BJ (cell line): ENCODE measurements at regions not wholly inside any gene's neighbourhood (a gene's known extent, or its start where the extent isn't known, plus 50 kb on each side); places are given as distances from the start of the nearest gene placed in this dataset.

Experiments
- CTCF ChIA-PET: fragments of 350-600 bp; formaldehyde crosslinking; extraction: SDS; loops from one replicate; lab custom pipeline; 2021; ENCODE audit warnings: antibody characterized with exemption, inconsistent platforms; lab: Yijun Ruan, JAX
- POLR2A ChIA-PET: fragments of 300-600 bp; sonication (Branson Sonifier 250); formaldehyde crosslinking; extraction: SDS; loops from one replicate; lab custom pipeline; 2021; ENCODE audit warnings: antibody characterized with exemption; lab: Charles Lee
- DNase-seq: peaks from one replicate; pipeline ENCODE4 v3.0.0-alpha.2; 2011; ENCODE audit warnings: low read depth
- H3K27me3 ChIP-seq: 2 replicates; pipeline ENCODE4 v1.6.0; 2011; ENCODE audit warnings: low read length; ENCODE audit not compliant: control insufficient read depth, insufficient read depth
- H3K36me3 ChIP-seq: 2 replicates; pipeline ENCODE4 v1.5.1; 2011; ENCODE audit warnings: low read length; ENCODE audit not compliant: control insufficient read depth, insufficient read depth
- H3K4me3 ChIP-seq: 2 replicates; pipeline ENCODE4 v1.5.1; 2011; ENCODE audit warnings: low read depth, mild to moderate bottlenecking, control low read depth, low read length
- TF ChIP-seq, protein P1 (sequence below): IDR thresholded peaks from 2 replicates; pipeline ENCODE4 v1.5.1; 2011; ENCODE audit warnings: low read depth, mild to moderate bottlenecking, control low read depth, inconsistent platforms, low read length, moderate library complexity; ENCODE audit not compliant: insufficient read depth

DNA sequence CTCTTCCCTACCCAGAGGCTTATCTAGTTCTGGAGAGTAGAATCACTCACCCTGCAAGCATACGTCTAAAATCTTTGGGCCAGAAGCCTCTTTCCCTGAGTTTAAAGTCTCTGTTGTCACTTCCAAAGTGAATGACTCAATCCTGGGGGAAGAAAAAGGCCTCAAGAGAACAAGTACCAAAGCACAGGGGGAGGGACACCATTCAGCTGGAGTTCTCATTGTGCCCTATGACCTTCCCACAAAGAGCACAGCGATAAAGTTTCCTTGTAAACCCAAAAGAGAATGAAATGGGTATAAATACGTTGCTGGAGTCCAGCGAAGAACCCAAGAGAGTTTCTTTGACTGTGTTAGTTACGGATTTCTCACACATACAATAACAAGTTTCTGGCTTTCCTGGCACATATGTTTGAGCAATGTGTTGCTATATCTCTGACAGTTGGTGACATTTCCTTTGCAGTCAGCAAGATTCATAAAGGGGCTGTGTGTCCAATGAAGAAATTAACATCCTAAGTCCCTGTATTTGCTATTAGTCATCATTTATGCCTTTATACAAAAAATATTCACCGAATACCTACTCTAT is 107.3 kb upstream of the PTPRG start:
- POLR2A ChIA-PET = no interaction called here
- TF ChIP-seq, protein P1, sequence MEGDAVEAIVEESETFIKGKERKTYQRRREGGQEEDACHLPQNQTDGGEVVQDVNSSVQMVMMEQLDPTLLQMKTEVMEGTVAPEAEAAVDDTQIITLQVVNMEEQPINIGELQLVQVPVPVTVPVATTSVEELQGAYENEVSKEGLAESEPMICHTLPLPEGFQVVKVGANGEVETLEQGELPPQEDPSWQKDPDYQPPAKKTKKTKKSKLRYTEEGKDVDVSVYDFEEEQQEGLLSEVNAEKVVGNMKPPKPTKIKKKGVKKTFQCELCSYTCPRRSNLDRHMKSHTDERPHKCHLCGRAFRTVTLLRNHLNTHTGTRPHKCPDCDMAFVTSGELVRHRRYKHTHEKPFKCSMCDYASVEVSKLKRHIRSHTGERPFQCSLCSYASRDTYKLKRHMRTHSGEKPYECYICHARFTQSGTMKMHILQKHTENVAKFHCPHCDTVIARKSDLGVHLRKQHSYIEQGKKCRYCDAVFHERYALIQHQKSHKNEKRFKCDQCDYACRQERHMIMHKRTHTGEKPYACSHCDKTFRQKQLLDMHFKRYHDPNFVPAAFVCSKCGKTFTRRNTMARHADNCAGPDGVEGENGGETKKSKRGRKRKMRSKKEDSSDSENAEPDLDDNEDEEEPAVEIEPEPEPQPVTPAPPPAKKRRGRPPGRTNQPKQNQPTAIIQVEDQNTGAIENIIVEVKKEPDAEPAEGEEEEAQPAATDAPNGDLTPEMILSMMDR = no peak
- Histone ChIP-seq H3K27me3 (no peaks in the 10 kb centered on the region), H3K4me3 (no peak overlapping the region), H3K36me3 (no peaks in the 10 kb centered on the region)
- no peak for DNase-seq
- CTCF ChIA-PET = no interaction called here

DNA sequence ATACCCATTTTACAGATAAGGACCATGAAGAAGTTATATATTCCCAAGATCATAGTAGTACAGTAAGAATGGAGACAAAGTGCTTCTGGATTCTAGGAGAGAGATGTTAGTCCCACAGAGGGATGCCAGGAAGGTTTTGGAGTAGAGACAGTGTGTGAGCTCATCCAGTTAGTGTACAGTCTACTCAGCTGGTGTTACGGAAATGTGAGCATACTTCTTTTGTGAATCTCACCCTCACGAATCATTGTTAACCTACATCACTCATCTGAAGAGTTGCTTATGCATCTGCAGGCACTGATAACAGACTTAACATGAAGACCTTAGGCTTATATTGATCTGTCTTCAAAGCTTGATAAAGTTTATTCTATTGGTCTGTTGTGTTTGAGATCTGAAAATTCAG is 106.6 kb upstream of the PTPRG start:
- H3K4me3 ChIP-seq = no peak overlapping the region
- no peaks in the 10 kb centered on the region for H3K27me3 ChIP-seq
- H3K36me3 ChIP-seq = no peaks in the 10 kb centered on the region
- ChIA-PET POLR2A (no interaction called here), CTCF (no interaction called here)
- TF ChIP-seq, protein P1 = no peak
- DNase-seq = no peak

DNA sequence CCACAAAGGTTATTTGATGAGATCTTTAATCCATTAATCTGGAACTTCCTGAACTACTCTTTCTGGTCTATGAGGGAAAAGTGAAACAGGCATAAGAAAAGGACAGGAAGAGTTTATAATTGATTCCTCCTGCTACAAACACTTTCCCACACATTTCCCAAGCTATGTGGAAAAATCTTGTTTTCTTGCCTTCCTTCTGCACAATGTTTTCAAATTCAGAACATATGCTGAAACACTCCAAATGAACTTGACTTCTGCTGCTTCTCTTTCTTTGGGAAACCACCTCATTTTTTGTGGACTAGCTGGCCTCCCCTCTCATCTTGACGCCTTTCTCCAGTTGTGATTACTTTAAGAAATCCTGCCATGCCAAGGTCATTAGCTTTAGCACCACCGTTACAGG is 100.7 kb upstream of the PTPRG start:
- H3K27me3 ChIP-seq = no peaks in the 10 kb centered on the region
- DNase-seq = no peak
- TF ChIP-seq, protein P1 = no peak
- CTCF ChIA-PET = interaction anchor here (1.0 to 1.4 kb wide), 2 partner anchors 10 to 727 kb away, joined by 3 read pairs; no protein-coding TSS in a partner anchor
- H3K36me3 ChIP-seq = no peaks in the 10 kb centered on the region
- H3K4me3 ChIP-seq = no peak overlapping the region
- POLR2A ChIA-PET = no interaction called here

DNA sequence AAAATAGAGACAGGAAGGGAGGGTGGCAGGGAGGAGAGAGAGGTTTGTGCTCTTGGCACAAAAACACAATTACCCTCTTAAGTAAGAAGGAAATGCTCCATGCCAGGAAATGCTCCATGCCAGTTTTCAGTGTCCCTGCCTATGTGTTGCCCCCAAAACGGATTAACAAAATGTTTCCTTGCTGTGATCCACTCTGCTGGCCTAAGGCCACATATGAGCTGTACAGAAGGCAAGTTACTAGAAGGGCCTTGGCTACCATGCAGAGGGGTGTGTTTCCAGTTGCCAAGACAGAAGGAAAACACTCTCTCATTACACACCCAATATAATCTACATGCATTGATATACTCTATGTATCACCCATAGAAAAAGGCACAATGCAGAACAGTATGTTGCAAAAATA is 98.2 kb upstream of the PTPRG start:
- no peaks in the 10 kb centered on the region for H3K36me3 ChIP-seq
- no peaks in the 10 kb centered on the region for H3K27me3 ChIP-seq
- DNase-seq = no peak
- TF ChIP-seq, protein P1 = no peak
- CTCF ChIA-PET = no interaction called here
- POLR2A ChIA-PET = no interaction called here
- no peak overlapping the region for H3K4me3 ChIP-seq

DNA sequence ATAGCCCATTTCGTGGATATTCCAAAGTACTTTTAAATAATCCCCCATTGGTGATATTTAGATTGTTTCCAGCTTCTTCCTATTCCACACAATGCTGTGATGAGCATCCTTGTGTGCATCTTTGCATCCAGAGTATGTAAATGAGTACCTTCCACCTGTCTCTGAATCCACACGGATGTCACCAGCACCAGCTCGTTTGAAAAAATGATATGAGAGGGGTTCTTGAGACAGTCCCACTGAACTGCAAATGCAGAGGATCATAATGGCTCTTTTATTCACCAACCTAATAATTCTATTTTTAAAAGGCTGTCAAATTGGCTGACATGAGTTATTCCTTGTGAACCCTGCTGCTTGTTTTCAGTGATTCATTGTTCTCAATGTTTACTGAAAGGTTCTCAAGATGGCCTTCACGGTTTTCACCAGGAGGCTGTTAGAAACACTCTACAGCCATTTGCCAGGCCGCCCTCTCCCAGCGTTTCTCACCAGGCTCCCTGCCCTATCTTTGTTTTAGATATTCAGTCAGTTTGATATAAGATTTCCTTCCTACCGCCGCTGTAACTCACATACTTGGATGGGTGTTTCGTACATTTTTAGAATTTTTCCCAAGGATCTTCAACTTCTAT is 96.7 kb upstream of the PTPRG start:
- DNase-seq = no peak
- Histone ChIP-seq H3K27me3 (no peaks in the 10 kb centered on the region), H3K36me3 (no peaks in the 10 kb centered on the region), H3K4me3 (no peak overlapping the region)
- TF ChIP-seq, protein P1 = no peak
- POLR2A ChIA-PET = no interaction called here
- CTCF ChIA-PET = no interaction called here
